Eye (tissue), 1 donor: ENCODE measurements at regions not wholly inside any gene's neighbourhood (a gene's known extent, or its start where the extent isn't known, plus 50 kb on each side); places are given as distances from the start of the nearest gene placed in this dataset.
"Not testable (repeated sequence)": the region's sequence is repeated elsewhere in the genome, so short reads cannot be mapped to it uniquely, and the experiment has no call there.

Source experiments
- DNase-seq: peaks from one replicate; pipeline ENCODE4 v3.0.0-alpha.2; 2015

- DNase-seq = no peak
These were observed 115.1 kb downstream of the RTP5 start for GRCh38 chr2:241984658-241985057.

GRCh38 chr2:241985161-241985985 is 115.8 kb downstream of the RTP5 start:
- not testable (repeated sequence) for DNase-seq

- DNase-seq = no peak
These were observed 116.4 kb downstream of the RTP5 start for GRCh38 chr2:241985986-241986329.

GRCh38 chr2:241986836-241987641 is 117.5 kb downstream of the RTP5 start:
- no peak for DNase-seq

GRCh38 chr2:241987726-241988125 is 118.2 kb downstream of the RTP5 start:
- DNase-seq = no peak

GRCh38 chr2:241988146-241988545 is 118.6 kb downstream of the RTP5 start:
- DNase-seq = no peak

GRCh38 chr2:241989074-241989473 is 119.5 kb downstream of the RTP5 start:
- no peak for DNase-seq

- no peak for DNase-seq
These were observed 120.9 kb downstream of the RTP5 start for GRCh38 chr2:241990466-241990865.

GRCh38 chr2:241991299-241991698 is 121.8 kb downstream of the RTP5 start:
- no peak for DNase-seq

- no peak for DNase-seq
These were observed 123.2 kb downstream of the RTP5 start for GRCh38 chr2:241992753-241993152.

GRCh38 chr2:241993386-241994005 is 124.0 kb downstream of the RTP5 start:
- no peak for DNase-seq

GRCh38 chr2:241994086-241994485 is 124.6 kb downstream of the RTP5 start:
- no peak for DNase-seq

GRCh38 chr2:241994556-241995213 is 125.2 kb downstream of the RTP5 start:
- no peak for DNase-seq

GRCh38 chr2:241996100-241996499 is 126.6 kb downstream of the RTP5 start:
- DNase-seq = no peak

- no peak for DNase-seq
These were observed 127.5 kb downstream of the RTP5 start for GRCh38 chr2:241997017-241997416.

GRCh38 chr2:241999184-241999583 is 129.7 kb downstream of the RTP5 start:
- DNase-seq = no peak

GRCh38 chr2:242001853-242002252 is 132.3 kb downstream of the RTP5 start:
- no peak for DNase-seq

- no peak for DNase-seq
These were observed 133.4 kb downstream of the RTP5 start for GRCh38 chr2:242002944-242003343.

GRCh38 chr2:242004223-242004901 is 134.8 kb downstream of the RTP5 start:
- DNase-seq = no peak

- no peak for DNase-seq
These were observed 135.3 kb downstream of the RTP5 start for GRCh38 chr2:242004902-242005230.

GRCh38 chr2:242006091-242006634 is 136.6 kb downstream of the RTP5 start:
- DNase-seq = not testable (repeated sequence)

GRCh38 chr2:242008908-242009307 is 139.4 kb downstream of the RTP5 start:
- not testable (repeated sequence) for DNase-seq
